A673 (cell line): ENCODE measurements at regions not wholly inside any gene's neighbourhood (a gene's known extent, or its start where the extent isn't known, plus 50 kb on each side); places are given as distances from the start of the nearest gene placed in this dataset.

ENCODE experiments used
- EZH2 ChIP-seq: fragments of 200-600 bp; sonication (generic); IDR thresholded peaks from 2 replicates; pipeline ENCODE4 v1.6.1; 2017; ENCODE audit warnings: borderline replicate concordance, low read depth, mild to moderate bottlenecking, mixed read lengths, antibody characterized with exemption, low read length; ENCODE audit not compliant: poor library complexity, severe bottlenecking
- TF ChIP-seq, protein P1 (sequence below): fragments of 300-800, 200-600 bp; sonication (generic); conservative IDR thresholded peaks from 2 replicates; pipeline ENCODE4 v1.5.1; 2017; ENCODE audit warnings: low read depth, mild to moderate bottlenecking, antibody characterized with exemption, low read length, moderate library complexity, mixed read lengths

- TF ChIP-seq, protein P1, sequence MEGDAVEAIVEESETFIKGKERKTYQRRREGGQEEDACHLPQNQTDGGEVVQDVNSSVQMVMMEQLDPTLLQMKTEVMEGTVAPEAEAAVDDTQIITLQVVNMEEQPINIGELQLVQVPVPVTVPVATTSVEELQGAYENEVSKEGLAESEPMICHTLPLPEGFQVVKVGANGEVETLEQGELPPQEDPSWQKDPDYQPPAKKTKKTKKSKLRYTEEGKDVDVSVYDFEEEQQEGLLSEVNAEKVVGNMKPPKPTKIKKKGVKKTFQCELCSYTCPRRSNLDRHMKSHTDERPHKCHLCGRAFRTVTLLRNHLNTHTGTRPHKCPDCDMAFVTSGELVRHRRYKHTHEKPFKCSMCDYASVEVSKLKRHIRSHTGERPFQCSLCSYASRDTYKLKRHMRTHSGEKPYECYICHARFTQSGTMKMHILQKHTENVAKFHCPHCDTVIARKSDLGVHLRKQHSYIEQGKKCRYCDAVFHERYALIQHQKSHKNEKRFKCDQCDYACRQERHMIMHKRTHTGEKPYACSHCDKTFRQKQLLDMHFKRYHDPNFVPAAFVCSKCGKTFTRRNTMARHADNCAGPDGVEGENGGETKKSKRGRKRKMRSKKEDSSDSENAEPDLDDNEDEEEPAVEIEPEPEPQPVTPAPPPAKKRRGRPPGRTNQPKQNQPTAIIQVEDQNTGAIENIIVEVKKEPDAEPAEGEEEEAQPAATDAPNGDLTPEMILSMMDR = no peak
- no peak for TF ChIP-seq EZH2
Measured at GRCh38 chr10:128588402-128588801, 462.2 kb upstream of the MKI67 start.
